ENCODE measurements at regions not wholly inside any gene's neighbourhood (a gene's known extent, or its start where the extent isn't known, plus 50 kb on each side); places are given as distances from the start of the nearest gene placed in this dataset.

- ChIA-PET RAD21 (ENCODE audit: low non-redundant PET in 1 of 2, low total read pairs in 2 of 2, uncharacterized antibody in 2 of 2, unreplicated experiment in 2 of 2) (no interaction called here), CTCF (no interaction called here), POLR2A (no interaction called here)
- H2AFZ ChIP-seq (ENCODE audit: low read depth, low read length, poor library complexity, severe bottlenecking): no peak overlapping the region
- BruUV-seq (replicated peaks): no TSS peak
- TF ChIP-seq, protein P1, sequence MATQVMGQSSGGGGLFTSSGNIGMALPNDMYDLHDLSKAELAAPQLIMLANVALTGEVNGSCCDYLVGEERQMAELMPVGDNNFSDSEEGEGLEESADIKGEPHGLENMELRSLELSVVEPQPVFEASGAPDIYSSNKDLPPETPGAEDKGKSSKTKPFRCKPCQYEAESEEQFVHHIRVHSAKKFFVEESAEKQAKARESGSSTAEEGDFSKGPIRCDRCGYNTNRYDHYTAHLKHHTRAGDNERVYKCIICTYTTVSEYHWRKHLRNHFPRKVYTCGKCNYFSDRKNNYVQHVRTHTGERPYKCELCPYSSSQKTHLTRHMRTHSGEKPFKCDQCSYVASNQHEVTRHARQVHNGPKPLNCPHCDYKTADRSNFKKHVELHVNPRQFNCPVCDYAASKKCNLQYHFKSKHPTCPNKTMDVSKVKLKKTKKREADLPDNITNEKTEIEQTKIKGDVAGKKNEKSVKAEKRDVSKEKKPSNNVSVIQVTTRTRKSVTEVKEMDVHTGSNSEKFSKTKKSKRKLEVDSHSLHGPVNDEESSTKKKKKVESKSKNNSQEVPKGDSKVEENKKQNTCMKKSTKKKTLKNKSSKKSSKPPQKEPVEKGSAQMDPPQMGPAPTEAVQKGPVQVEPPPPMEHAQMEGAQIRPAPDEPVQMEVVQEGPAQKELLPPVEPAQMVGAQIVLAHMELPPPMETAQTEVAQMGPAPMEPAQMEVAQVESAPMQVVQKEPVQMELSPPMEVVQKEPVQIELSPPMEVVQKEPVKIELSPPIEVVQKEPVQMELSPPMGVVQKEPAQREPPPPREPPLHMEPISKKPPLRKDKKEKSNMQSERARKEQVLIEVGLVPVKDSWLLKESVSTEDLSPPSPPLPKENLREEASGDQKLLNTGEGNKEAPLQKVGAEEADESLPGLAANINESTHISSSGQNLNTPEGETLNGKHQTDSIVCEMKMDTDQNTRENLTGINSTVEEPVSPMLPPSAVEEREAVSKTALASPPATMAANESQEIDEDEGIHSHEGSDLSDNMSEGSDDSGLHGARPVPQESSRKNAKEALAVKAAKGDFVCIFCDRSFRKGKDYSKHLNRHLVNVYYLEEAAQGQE (IDR thresholded peaks at IDR 0.05; ENCODE audit: low read depth): no peak
- TF ChIP-seq TCF7L2 (IDR thresholded peaks at IDR 0.05; ENCODE audit: borderline replicate concordance, extremely low read depth, insufficient read depth, insufficient read length) (no peak), SIN3A (IDR thresholded peaks at IDR 0.05; ENCODE audit: low read depth) (no peak), CEBPB (IDR thresholded peaks at IDR 0.05; ENCODE audit: low read depth) (no peak), ZFX (IDR thresholded peaks at IDR 0.05) (no peak), POLR2A (IDR thresholded peaks at IDR 0.05; ENCODE audit: borderline replicate concordance, extremely low read depth, insufficient read depth, insufficient read length) (no peak), SRF (IDR thresholded peaks at IDR 0.05; ENCODE audit: low read depth) (no peak), CBX3 (IDR thresholded peaks at IDR 0.05; ENCODE audit: low read depth) (no peak), JUND (IDR thresholded peaks at IDR 0.05) (no peak), EGR1 (IDR thresholded peaks at IDR 0.05; ENCODE audit: low read depth) (no peak), ZNF274 (IDR thresholded peaks at IDR 0.05; ENCODE audit: low read depth, low read length) (no peak), RAD21 (IDR thresholded peaks at IDR 0.05; ENCODE audit: low read depth) (no peak)
- TF ChIP-seq, protein P2, sequence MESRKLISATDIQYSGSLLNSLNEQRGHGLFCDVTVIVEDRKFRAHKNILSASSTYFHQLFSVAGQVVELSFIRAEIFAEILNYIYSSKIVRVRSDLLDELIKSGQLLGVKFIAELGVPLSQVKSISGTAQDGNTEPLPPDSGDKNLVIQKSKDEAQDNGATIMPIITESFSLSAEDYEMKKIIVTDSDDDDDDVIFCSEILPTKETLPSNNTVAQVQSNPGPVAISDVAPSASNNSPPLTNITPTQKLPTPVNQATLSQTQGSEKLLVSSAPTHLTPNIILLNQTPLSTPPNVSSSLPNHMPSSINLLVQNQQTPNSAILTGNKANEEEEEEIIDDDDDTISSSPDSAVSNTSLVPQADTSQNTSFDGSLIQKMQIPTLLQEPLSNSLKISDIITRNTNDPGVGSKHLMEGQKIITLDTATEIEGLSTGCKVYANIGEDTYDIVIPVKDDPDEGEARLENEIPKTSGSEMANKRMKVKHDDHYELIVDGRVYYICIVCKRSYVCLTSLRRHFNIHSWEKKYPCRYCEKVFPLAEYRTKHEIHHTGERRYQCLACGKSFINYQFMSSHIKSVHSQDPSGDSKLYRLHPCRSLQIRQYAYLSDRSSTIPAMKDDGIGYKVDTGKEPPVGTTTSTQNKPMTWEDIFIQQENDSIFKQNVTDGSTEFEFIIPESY (IDR thresholded peaks at IDR 0.05; ENCODE audit: extremely low read depth, insufficient replicate concordance, low read length): no peak
- TF ChIP-seq, protein P3, sequence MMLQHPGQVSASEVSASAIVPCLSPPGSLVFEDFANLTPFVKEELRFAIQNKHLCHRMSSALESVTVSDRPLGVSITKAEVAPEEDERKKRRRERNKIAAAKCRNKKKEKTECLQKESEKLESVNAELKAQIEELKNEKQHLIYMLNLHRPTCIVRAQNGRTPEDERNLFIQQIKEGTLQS (IDR thresholded peaks at IDR 0.05): no peak
- H3K4me2 ChIP-seq (ENCODE audit: low read length): no peak overlapping the region
- H3K36me3 ChIP-seq (ENCODE audit: control insufficient read depth in 1 of 2, insufficient read depth in 2 of 2, low read length in 2 of 2): no peaks in the 10 kb centered on the region
- no peaks in the 10 kb centered on the region for H3K9me3 ChIP-seq (ENCODE audit: control insufficient read depth in 1 of 2, insufficient read depth in 1 of 2, low read depth in 1 of 2, low read length in 2 of 2)
- no peaks in the 10 kb centered on the region for H3K79me2 ChIP-seq (ENCODE audit: insufficient read depth, low read length)
- no peak overlapping the region for H3K9ac ChIP-seq (ENCODE audit: low read length)
- H3K27ac ChIP-seq (ENCODE audit: low read depth, low read length): no peak overlapping the region
- H3K4me3 ChIP-seq (replicated peaks in 1 of 2; ENCODE audit: low read depth in 1 of 2, low read length in 2 of 2): no peak overlapping the region
- no peaks in the 10 kb centered on the region for H3K9me2 ChIP-seq (ENCODE audit: insufficient read depth)
- H4K20me1 ChIP-seq (ENCODE audit: insufficient read depth): no peaks in the 10 kb centered on the region
- H3K4me1 ChIP-seq (ENCODE audit: control insufficient read depth in 1 of 2, insufficient read depth in 2 of 2, low read length in 2 of 2): no peaks in the 10 kb centered on the region; a peak in 1 of 4 replicates
- DNase-seq (ENCODE audit: low read depth, low spot score) (no peak), ATAC-seq (no peak)
- intact Hi-C loops (cut with micrococcal nuclease): no loop called here
- H3K27me3 ChIP-seq (ENCODE audit: insufficient read depth, low read length): no peaks in the 10 kb centered on the region
Measured at GRCh38 chr9:108559432-108559831, 296.4 kb downstream of the ACTL7B start.

Measured in HCT116 (cell line).